Lower leg skin (tissue), 3 donors: ENCODE measurements at regions not wholly inside any gene's neighbourhood (a gene's known extent, or its start where the extent isn't known, plus 50 kb on each side); places are given as distances from the start of the nearest gene placed in this dataset.

Source experiments
- CTCF ChIP-seq, 3 donors: fragments of 450-650 bp; IDR thresholded peaks; one replicate each; pipeline ENCODE4 v1.5.1; 2016; ENCODE audit warnings: antibody characterized with exemption in 3 of 3, mild to moderate bottlenecking in 3 of 3, moderate library complexity in 2 of 3
- POLR2A ChIP-seq, 2 donors: fragments of 450-650 bp; IDR thresholded peaks; one replicate each; pipeline ENCODE4 v1.6.1; 2016 to 2017; ENCODE audit warnings: antibody characterized with exemption in 2 of 2, mild to moderate bottlenecking in 1 of 2, moderate library complexity in 1 of 2

GRCh38 chr6:150783813-150784212 lies 81.7 kb upstream of the MTHFD1L start:
- TF ChIP-seq CTCF (IDR thresholded peaks at IDR 0.05) (no peak), POLR2A (IDR thresholded peaks at IDR 0.05) (no peak)
